Activated CD4-positive, alpha-beta T cell treated with anti-CD3 and anti-CD28 coated beads, Interleukin-2, amount 10 ng/mL, durations not matched to agents 7 days and 5 days (primary cell): ENCODE measurements at regions not wholly inside any gene's neighbourhood (a gene's known extent, or its start where the extent isn't known, plus 50 kb on each side); places are given as distances from the start of the nearest gene placed in this dataset.
"Not testable (repeated sequence)": the region's sequence is repeated elsewhere in the genome, so short reads cannot be mapped to it uniquely, and the experiment has no call there.

Source experiments
- CTCF ChIA-PET: fragments of 350-600 bp; sonication (Branson Sonifier 250); formaldehyde crosslinking; loops from one replicate; lab custom pipeline; 2021; ENCODE audit warnings: antibody characterized with exemption; lab: Charles Lee
- POLR2A ChIA-PET: fragments of 350-600 bp; sonication (Branson Sonifier 250); formaldehyde crosslinking; loops from one replicate; lab custom pipeline; 2021; ENCODE audit warnings: antibody characterized with exemption; lab: Charles Lee
- DNase-seq: peaks from one replicate; pipeline ENCODE4 v3.0.0-alpha.2; 2020
- H3K27ac Mint-ChIP-seq: one replicate; pipeline ENCODE4 v1.8.0; 2021; ENCODE audit warnings: mild to moderate bottlenecking, moderate library complexity, mixed read lengths
- H3K27me3 Mint-ChIP-seq: one replicate; pipeline ENCODE4 v1.8.0; 2021; ENCODE audit warnings: mixed read lengths
- H3K36me3 Mint-ChIP-seq: one replicate; pipeline ENCODE4 v1.8.0; 2021; ENCODE audit warnings: low read depth, mixed read lengths
- H3K4me1 Mint-ChIP-seq: one replicate; pipeline ENCODE4 v1.8.0; 2021; ENCODE audit warnings: mixed read lengths
- H3K4me3 Mint-ChIP-seq: one replicate; pipeline ENCODE4 v1.8.0; 2021; ENCODE audit warnings: mild to moderate bottlenecking, moderate library complexity, mixed read lengths
- H3K9me3 Mint-ChIP-seq: one replicate; pipeline ENCODE4 v1.8.0; 2021; ENCODE audit warnings: mixed read lengths

DNA sequence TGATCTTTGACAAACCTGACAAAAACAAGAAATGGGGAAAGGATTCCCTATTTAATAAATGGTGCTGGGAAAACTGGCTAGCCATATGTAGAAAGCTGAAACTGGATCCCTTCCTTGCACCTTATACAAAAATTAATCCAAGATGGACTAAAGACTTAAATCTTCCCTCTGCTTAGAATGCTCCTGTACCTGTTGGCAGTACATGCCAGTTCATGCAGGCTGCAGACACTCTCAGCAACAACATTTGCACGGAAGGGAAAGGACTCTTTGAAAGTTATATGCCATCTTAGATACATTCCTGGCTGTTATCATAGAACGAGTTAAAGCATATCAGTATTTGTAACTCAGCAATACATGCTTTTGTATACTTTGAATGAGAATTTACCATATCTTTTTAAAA, 649.9 kb downstream of the RNF144A start:
- Mint-ChIP-seq H3K4me3 (peak overlapping the region; percentile 19), H3K36me3 (peaks cover 19% of the 10 kb centered on the region), H3K4me1 (peaks cover 41% of the 10 kb centered on the region)

DNA sequence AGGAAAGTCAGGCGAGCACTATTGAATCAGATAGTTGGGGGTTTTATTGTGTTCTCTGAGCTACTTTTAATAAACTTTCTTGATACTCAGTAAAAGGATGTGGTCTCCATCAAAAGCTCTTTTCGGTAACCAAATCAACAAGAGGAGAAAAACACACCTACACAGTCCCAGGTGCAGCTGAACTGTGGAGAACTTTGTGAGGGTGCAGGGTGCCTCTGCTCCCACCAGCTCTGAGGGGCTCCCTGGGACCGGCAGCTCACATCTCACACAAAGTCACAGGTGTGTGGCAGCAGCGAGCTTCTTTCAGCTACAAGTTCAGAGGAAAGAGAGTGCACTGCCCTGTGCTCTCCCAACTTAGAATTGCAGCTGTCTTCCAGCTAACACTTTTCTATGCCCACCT, 650.4 kb downstream of the RNF144A start:
- POLR2A ChIA-PET = interaction anchor here (1.0 to 1.3 kb wide), 2 partner anchors 117 to 1117 kb away, joined by 3 to 8 read pairs; no protein-coding TSS in a partner anchor
- peak; percentile 63 for DNase-seq
- H3K27ac Mint-ChIP-seq = peak overlapping the region; percentile 85
- H3K9me3 Mint-ChIP-seq = peaks cover 12% of the 10 kb centered on the region
- CTCF ChIA-PET = interaction anchor here (0.6 to 1.3 kb wide), 4 partner anchors 11 to 215 kb away, joined by 3 to 4 read pairs (median 3); no protein-coding TSS in a partner anchor
- H3K4me3 Mint-ChIP-seq = peak overlapping the region; percentile 19
- H3K27me3 Mint-ChIP-seq = no peaks in the 10 kb centered on the region
- peaks cover 19% of the 10 kb centered on the region for H3K36me3 Mint-ChIP-seq
- peaks cover 46% of the 10 kb centered on the region for H3K4me1 Mint-ChIP-seq

More for the DNA sequence above, 649.9 kb downstream of the RNF144A start:
- POLR2A ChIA-PET = interaction anchor here (1.0 to 1.3 kb wide), 2 partner anchors 116 to 1118 kb away, joined by 3 to 8 read pairs; no protein-coding TSS in a partner anchor
- peaks cover 13% of the 10 kb centered on the region for H3K9me3 Mint-ChIP-seq
- CTCF ChIA-PET = interaction anchor here (0.6 to 1.3 kb wide), 4 partner anchors 12 to 215 kb away, joined by 3 to 4 read pairs (median 3); no protein-coding TSS in a partner anchor
- peak overlapping the region; percentile 85 for H3K27ac Mint-ChIP-seq
- not testable (repeated sequence) for H3K27me3 Mint-ChIP-seq, DNase-seq

DNA sequence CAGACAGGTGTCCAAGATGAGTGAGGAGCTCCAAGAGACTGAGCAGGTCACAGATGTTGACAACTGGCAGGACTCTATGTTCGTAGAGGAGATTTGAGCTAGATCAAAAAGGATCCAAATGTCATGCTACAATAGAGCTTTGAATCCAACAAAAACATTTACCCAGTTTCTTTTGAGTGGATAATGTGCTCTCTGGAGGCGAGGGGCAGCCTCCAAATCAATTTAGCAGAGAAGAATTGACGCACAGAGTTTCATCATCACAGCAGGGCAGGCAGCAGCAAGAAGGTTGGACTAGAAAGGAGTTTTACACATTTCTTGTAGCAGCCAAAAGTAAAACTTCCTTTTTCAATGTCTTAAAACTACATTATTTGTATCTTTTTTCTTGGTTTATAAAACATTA, 653.0 kb downstream of the RNF144A start:
- DNase-seq = no peak
- peaks cover 51% of the 10 kb centered on the region for H3K4me1 Mint-ChIP-seq
- H3K9me3 Mint-ChIP-seq = peaks cover 10% of the 10 kb centered on the region
- POLR2A ChIA-PET = no interaction called here
- H3K4me3 Mint-ChIP-seq = no peak overlapping the region
- CTCF ChIA-PET = interaction anchor here (1.6 kb wide), 1 partner anchor 12 kb away, joined by 7 read pairs; no protein-coding TSS in a partner anchor
- peaks cover 19% of the 10 kb centered on the region for H3K36me3 Mint-ChIP-seq
- no peaks in the 10 kb centered on the region for H3K27me3 Mint-ChIP-seq
- H3K27ac Mint-ChIP-seq = no peak overlapping the region

DNA sequence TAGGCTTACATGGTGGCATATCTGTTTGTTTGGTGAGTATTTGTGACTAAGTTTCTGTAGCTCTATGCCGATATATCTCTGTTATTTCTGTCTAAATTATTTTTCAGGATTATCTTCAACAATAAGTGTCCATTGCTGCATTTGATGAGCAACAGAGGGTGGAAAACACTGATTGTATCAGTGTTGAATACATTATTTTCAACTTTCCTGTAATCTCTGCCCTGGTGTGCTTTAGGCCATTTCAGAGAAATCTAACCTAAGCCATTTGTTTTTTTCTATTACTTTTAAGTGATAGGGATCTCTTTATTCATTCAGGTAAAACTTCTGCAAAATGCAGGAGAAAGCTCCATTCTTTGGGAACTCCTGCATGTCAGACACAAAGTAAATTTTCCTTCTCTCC, 654.5 kb downstream of the RNF144A start:
- Mint-ChIP-seq H3K4me1 (peaks cover 43% of the 10 kb centered on the region), H3K9me3 (peaks cover 11% of the 10 kb centered on the region), H3K27me3 (no peaks in the 10 kb centered on the region), H3K4me3 (no peak overlapping the region), H3K36me3 (peaks cover 9% of the 10 kb centered on the region), H3K27ac (no peak overlapping the region)
- POLR2A ChIA-PET = no interaction called here
- CTCF ChIA-PET = interaction anchor here (0.7 kb wide), 1 partner anchor 129 kb away, joined by 3 read pairs; no protein-coding TSS in a partner anchor
- no peak for DNase-seq

DNA sequence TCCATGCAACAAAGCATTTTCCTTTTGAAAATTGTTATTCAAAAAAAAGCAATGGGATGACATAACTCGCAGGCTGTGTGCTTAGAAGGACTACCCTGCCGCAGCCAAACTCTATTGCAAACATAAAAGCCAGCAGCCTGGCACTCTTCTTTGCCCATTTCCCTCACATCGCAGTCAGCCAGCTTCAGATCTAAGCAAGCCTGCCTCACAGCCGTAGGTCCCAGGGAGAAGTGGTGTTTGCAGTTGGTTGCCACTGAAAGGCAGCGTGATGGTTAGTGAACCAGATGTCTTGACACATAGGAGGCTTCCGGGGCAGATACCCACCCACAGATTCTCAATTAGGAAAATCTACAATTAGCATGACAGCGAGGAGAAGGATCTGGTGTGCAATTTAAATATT, 655.2 kb downstream of the RNF144A start:
- H3K4me3 Mint-ChIP-seq = no peak overlapping the region
- POLR2A ChIA-PET = no interaction called here
- CTCF ChIA-PET = interaction anchor here (0.7 kb wide), 1 partner anchor 129 kb away, joined by 3 read pairs; no protein-coding TSS in a partner anchor
- H3K27ac Mint-ChIP-seq = no peak overlapping the region
- no peaks in the 10 kb centered on the region for H3K27me3 Mint-ChIP-seq
- peaks cover 36% of the 10 kb centered on the region for H3K4me1 Mint-ChIP-seq
- peak; percentile 32 for DNase-seq
- peaks cover 14% of the 10 kb centered on the region for H3K9me3 Mint-ChIP-seq
- H3K36me3 Mint-ChIP-seq = peaks cover 10% of the 10 kb centered on the region

DNA sequence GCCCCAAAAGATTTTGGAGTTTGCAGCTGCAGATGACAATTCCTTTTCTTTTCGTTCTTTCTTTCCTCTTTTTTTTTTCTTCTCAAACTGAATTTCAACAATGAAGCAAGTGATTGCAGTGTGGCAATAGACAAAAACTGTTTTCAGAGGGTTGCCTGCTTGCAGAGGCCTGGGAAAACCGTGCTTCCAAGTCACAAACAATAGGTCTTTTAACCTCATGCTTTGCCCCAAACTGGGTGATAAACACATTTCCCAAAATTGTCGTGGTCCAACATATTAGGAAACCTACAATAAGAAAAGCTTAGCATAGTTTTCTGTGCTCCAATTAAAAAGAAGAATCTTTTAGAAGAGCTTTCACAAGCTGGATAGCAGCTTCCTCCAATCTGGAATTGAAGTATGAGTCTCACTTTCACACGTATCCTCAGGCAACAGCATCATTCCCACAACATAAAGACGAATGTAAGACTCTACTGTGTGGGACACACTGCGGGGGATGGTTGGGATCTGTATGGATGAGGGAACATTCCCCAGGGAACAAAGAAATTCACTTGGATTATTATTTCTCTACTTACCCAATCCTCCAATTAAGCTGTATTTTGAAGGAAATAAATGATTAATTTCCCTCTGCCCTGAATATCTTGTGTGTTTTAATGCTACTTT, 656.1 kb downstream of the RNF144A start:
- no peak overlapping the region for H3K4me3 Mint-ChIP-seq
- ChIA-PET POLR2A (no interaction called here), CTCF (no interaction called here)
- peaks cover 22% of the 10 kb centered on the region for H3K9me3 Mint-ChIP-seq
- H3K27ac Mint-ChIP-seq = no peak overlapping the region
- no peak for DNase-seq
- H3K36me3 Mint-ChIP-seq = peaks cover 17% of the 10 kb centered on the region
- H3K27me3 Mint-ChIP-seq = no peaks in the 10 kb centered on the region
- peaks cover 27% of the 10 kb centered on the region for H3K4me1 Mint-ChIP-seq

DNA sequence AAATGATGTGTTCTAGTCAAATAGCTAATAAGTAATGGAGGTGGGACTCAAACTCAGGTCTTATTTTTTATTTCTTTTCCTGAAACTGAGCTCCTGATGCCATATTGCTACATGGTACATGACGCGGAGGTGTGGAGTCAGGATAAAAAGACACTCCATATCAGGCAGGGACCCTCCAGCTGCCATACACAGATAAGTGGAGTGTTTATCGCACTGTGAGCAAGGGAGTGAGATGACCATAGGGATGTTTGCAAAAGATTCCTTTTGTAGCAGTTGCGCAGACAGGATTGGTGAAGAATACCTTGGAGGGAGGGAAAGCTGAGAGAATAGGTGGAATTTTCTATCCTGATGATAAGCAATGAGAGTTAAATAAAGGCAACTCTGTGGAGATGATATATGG, 657.2 kb downstream of the RNF144A start:
- CTCF ChIA-PET = interaction anchor here (1.0 to 1.4 kb wide), 2 partner anchors 44 to 1103 kb away, joined by 3 to 4 read pairs; no protein-coding TSS in a partner anchor
- Mint-ChIP-seq H3K27ac (no peak overlapping the region), H3K27me3 (no peaks in the 10 kb centered on the region), H3K4me3 (no peak overlapping the region), H3K4me1 (peaks cover 21% of the 10 kb centered on the region), H3K36me3 (peaks cover 21% of the 10 kb centered on the region), H3K9me3 (peaks cover 28% of the 10 kb centered on the region)
- no peak for DNase-seq
- POLR2A ChIA-PET = no interaction called here

DNA sequence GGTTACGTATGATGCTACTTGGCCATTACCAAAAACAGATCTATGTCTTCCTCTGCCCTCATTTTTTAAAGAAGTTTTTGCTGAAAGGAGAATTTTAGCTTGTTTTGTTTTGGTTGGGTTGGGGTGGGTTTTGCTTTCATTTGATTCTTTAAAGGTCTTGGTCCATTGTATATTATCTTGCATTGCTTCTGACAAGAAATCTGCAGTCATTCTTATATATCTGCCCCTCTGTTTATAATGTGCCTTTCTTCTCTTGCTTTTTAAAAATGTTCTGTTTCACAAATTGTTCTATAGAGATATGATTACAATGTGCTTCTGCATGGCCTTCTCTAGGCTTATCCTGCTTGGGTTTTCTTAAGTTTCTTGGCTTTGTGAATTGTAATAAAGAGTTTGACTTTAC, 660.6 kb downstream of the RNF144A start:
- Mint-ChIP-seq H3K36me3 (peaks cover 16% of the 10 kb centered on the region), H3K4me3 (no peak overlapping the region), H3K4me1 (peaks cover 4% of the 10 kb centered on the region), H3K27me3 (no peaks in the 10 kb centered on the region), H3K9me3 (peaks cover 33% of the 10 kb centered on the region), H3K27ac (no peak overlapping the region)
- DNase-seq = no peak
- ChIA-PET POLR2A (no interaction called here), CTCF (interaction anchor here (1.1 to 1.4 kb wide), 2 partner anchors 13 to 24 kb away, joined by 3 to 4 read pairs; no protein-coding TSS in a partner anchor)

DNA sequence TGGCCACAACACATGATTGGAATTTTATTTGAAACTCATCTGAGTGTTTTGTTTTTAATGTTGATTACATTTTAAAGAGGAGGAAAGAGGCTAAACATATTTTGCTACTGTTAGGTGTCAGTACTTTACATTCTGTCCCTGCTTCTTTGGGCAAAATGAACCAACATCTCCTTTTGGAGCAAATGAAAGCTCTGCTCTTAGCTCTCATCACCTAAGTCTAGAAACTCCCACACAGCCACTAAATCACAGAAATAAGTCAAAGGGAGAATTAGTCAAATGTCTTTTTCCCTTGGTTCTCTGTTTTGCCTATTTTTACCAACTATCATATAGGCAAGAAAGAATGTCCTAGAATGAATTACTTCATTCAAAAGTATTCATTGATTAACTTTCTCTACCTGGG, 666.8 kb downstream of the RNF144A start:
- ChIA-PET CTCF (no interaction called here), POLR2A (no interaction called here)
- DNase-seq = no peak
- Mint-ChIP-seq H3K36me3 (peaks cover 2% of the 10 kb centered on the region), H3K27me3 (no peaks in the 10 kb centered on the region), H3K4me3 (no peak overlapping the region), H3K4me1 (peaks cover 7% of the 10 kb centered on the region), H3K27ac (no peak overlapping the region), H3K9me3 (peaks cover 23% of the 10 kb centered on the region)

DNA sequence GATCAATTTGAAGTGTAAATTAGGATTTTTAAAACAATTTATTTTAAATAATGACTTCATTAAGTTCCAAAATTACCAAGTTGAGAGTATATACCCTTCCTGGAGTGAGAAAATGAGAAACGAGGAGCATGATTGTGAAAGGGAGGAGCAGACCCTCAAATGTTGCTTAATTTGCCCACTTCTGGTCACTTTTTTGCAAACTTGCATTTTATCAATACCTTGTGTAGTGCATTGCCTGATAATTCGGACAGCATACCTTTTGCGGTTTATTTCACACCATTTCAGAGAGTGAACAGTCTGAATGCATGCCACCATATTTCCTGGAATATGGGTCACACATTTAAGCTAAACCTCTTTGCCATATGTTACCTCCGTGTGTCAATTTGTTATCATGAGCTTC, 669.7 kb downstream of the RNF144A start:
- Mint-ChIP-seq H3K36me3 (no peaks in the 10 kb centered on the region), H3K27me3 (no peaks in the 10 kb centered on the region), H3K9me3 (peaks cover 17% of the 10 kb centered on the region), H3K27ac (no peak overlapping the region), H3K4me3 (no peak overlapping the region), H3K4me1 (peaks cover 7% of the 10 kb centered on the region)
- DNase-seq = no peak
- CTCF ChIA-PET = interaction anchor here (1.4 kb wide), 1 partner anchor 34 kb away, joined by 3 read pairs; no protein-coding TSS in a partner anchor
- POLR2A ChIA-PET = no interaction called here

DNA sequence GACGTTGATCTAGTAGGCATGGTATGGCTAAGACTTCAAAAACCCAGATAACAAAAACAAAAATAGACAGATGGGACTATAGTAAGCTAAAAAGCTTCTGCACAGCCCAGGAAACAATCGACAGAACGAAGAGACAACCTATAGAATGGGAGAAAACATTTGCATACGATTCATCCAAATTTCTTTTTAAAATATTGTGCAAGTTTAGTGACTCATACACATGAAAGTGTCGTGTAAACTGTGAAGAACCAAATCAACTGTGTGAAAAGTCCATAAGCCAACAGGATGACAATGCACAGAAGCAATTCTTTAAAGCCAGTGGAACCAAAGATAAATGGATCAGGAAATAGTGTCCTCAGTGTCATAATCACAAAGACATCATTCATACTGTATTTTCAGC, 671.1 kb downstream of the RNF144A start:
- Mint-ChIP-seq H3K4me1 (peaks cover 9% of the 10 kb centered on the region), H3K9me3 (peaks cover 17% of the 10 kb centered on the region), H3K36me3 (no peaks in the 10 kb centered on the region), H3K27ac (no peak overlapping the region), H3K27me3 (no peaks in the 10 kb centered on the region), H3K4me3 (no peak overlapping the region)
- ChIA-PET CTCF (no interaction called here), POLR2A (no interaction called here)
- no peak for DNase-seq

DNA sequence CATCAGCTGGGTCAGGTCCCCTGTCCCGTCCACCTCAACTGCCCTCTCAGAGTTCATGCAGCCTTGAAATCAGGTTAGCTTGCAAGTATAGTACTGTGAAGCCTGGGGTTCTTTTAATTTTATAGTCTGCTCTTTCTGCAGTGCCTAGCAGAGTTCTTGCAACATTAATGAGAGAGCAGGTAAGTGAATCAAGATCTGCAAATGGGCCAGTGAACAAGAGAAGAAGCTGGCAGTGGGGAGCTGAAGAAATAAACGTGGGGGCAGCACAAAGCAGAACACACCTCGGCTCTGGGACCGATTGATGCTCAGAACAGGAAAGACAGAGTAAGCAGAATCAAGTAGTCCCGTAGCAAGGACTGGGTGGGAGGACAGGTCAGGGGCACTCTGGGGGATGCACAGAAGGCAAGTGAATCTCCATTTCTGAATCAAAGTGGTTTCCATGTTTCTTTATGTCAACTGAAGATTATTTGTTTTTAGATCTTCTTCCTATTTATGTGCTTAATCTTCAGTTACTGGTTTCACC, 675.5 kb downstream of the RNF144A start:
- H3K9me3 Mint-ChIP-seq = peaks cover 4% of the 10 kb centered on the region
- no peaks in the 10 kb centered on the region for H3K27me3 Mint-ChIP-seq
- peak; percentile 12 for DNase-seq
- no peak overlapping the region for H3K27ac Mint-ChIP-seq
- peaks cover 9% of the 10 kb centered on the region for H3K4me1 Mint-ChIP-seq
- H3K36me3 Mint-ChIP-seq = no peaks in the 10 kb centered on the region
- ChIA-PET CTCF (interaction anchor here (0.6 to 1.1 kb wide), 4 partner anchors 20 to 166 kb away, joined by 3 read pairs; no protein-coding TSS in a partner anchor), POLR2A (no interaction called here)
- H3K4me3 Mint-ChIP-seq = no peak overlapping the region

DNA sequence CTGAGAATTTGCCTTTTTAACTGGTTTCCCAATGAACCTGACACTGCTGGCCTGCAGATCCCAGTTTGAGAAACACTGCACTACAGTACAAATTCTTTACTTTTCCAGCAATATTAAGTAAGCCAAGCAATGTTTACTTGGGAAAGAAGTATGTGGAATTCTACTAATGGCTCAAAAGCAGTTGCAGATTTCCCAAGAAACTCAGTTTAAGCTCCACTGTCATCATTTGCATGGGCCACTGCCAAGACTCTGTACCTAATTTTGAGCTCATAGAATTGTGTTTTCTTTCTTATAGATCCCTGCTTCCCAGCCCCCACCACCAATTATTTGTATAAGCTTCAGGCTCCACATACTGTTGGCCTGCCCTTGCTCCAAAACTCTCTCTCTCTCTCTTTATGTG, 676.1 kb downstream of the RNF144A start:
- H3K36me3 Mint-ChIP-seq = no peaks in the 10 kb centered on the region
- peaks cover 4% of the 10 kb centered on the region for H3K9me3 Mint-ChIP-seq
- no peaks in the 10 kb centered on the region for H3K27me3 Mint-ChIP-seq
- H3K27ac Mint-ChIP-seq = no peak overlapping the region
- ChIA-PET CTCF (interaction anchor here (1.0 to 1.1 kb wide), 2 partner anchors 35 to 166 kb away, joined by 3 read pairs; no protein-coding TSS in a partner anchor), POLR2A (no interaction called here)
- DNase-seq = no peak
- H3K4me1 Mint-ChIP-seq = peaks cover 10% of the 10 kb centered on the region
- H3K4me3 Mint-ChIP-seq = no peak overlapping the region
